GM23338 (cell line): ENCODE measurements at regions not wholly inside any gene's neighbourhood (a gene's known extent, or its start where the extent isn't known, plus 50 kb on each side); places are given as distances from the start of the nearest gene placed in this dataset.

Experiments used
- EZH2 ChIP-seq: fragments of 200-600 bp; sonication (generic); IDR thresholded peaks from one replicate; pipeline ENCODE4 v1.8.0; 2017; ENCODE audit warnings: antibody characterized with exemption, mild to moderate bottlenecking, low read depth; ENCODE audit not compliant: unreplicated experiment
- REST ChIP-seq: IDR thresholded peaks from one replicate; pipeline ENCODE4 v1.6.1; 2018; ENCODE audit warnings: antibody characterized with exemption; ENCODE audit not compliant: unreplicated experiment
- TF ChIP-seq, protein P1 (sequence below), 2 experiments: fragments of 200-600 bp in 1 of 2; sonication (generic) in 1 of 2; conservative IDR thresholded peaks; 2 replicates each; pipeline versions ENCODE4 v1.5.1 to v1.6.1; 2016 to 2017; ENCODE audit warnings: antibody characterized with exemption in 2 of 2, low read depth in 2 of 2, mild to moderate bottlenecking in 2 of 2, moderate library complexity in 1 of 2

GRCh38 chr12:89139390-89139789 is 212.9 kb downstream of the DUSP6 start:
- TF ChIP-seq, protein P1, sequence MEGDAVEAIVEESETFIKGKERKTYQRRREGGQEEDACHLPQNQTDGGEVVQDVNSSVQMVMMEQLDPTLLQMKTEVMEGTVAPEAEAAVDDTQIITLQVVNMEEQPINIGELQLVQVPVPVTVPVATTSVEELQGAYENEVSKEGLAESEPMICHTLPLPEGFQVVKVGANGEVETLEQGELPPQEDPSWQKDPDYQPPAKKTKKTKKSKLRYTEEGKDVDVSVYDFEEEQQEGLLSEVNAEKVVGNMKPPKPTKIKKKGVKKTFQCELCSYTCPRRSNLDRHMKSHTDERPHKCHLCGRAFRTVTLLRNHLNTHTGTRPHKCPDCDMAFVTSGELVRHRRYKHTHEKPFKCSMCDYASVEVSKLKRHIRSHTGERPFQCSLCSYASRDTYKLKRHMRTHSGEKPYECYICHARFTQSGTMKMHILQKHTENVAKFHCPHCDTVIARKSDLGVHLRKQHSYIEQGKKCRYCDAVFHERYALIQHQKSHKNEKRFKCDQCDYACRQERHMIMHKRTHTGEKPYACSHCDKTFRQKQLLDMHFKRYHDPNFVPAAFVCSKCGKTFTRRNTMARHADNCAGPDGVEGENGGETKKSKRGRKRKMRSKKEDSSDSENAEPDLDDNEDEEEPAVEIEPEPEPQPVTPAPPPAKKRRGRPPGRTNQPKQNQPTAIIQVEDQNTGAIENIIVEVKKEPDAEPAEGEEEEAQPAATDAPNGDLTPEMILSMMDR (conservative IDR thresholded peaks at IDR 0.05; ENCODE audit: low read depth in 2 of 2) = no peak
- TF ChIP-seq EZH2 = no peak
- no peak for TF ChIP-seq REST
